ENCODE measurements at regions not wholly inside any gene's neighbourhood (a gene's known extent, or its start where the extent isn't known, plus 50 kb on each side); places are given as distances from the start of the nearest gene placed in this dataset.

DNA sequence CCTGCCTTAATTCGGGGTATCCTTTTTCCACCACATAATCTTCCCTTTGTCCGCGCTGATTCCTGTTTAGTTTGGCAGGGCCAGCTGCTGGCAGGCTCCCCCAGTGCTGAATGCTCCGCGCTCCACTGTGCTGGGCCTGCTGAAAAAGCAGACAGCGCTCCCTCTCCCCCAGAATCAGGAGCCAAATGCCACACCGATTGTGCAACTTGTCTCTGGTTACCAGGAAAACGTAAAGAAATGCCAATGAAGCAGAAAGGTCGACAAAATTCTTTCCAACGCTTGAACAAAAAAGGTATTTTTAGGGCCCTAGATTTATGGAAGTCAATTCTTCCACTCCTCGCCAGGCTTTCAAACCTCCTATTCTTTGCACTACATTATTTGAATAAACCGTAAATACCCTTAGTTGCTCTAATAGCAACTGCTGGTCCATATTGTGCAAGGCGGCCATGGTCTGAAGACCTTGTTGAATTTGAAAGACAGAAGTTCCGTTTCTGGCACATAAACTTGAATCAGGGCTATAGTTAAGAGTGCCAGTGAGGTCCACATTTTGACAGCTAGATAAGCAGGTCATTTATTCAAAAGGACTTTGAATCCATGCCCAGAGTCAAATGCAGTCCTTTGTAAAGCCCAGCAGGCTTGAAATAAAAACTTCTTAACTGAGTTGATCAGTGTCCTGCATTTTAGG lies 206.7 kb upstream of the RFC3 start:
- Histone ChIP-seq H3K9me3 (no peaks in the 10 kb centered on the region), H3K27ac (peak overlapping the region in 3 of 4 donors; percentile 58 to 65 (median 60)), H3K36me3 (no peaks in the 10 kb centered on the region), H3K4me3 (no peak overlapping the region), H3K4me1 (peaks cover 4 to 9% (median 4%) of the 10 kb centered on the region in 3 donors), H3K27me3 (no peaks in the 10 kb centered on the region)
- FAIRE-seq (no peak), DNase-seq (peak in 5 of 6 donors; percentile 23 to 55 (median 33)), ATAC-seq (peak; percentile 68 to 90 (median 86))
- intact Hi-C loops (cut with DNase I) = no loop called here
- 33 to 37% methylated on average over 14 of the region's 14 CpGs for WGBS, 2 donors
- TF ChIP-seq, protein P1, sequence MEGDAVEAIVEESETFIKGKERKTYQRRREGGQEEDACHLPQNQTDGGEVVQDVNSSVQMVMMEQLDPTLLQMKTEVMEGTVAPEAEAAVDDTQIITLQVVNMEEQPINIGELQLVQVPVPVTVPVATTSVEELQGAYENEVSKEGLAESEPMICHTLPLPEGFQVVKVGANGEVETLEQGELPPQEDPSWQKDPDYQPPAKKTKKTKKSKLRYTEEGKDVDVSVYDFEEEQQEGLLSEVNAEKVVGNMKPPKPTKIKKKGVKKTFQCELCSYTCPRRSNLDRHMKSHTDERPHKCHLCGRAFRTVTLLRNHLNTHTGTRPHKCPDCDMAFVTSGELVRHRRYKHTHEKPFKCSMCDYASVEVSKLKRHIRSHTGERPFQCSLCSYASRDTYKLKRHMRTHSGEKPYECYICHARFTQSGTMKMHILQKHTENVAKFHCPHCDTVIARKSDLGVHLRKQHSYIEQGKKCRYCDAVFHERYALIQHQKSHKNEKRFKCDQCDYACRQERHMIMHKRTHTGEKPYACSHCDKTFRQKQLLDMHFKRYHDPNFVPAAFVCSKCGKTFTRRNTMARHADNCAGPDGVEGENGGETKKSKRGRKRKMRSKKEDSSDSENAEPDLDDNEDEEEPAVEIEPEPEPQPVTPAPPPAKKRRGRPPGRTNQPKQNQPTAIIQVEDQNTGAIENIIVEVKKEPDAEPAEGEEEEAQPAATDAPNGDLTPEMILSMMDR (IDR thresholded peaks at IDR 0.05) = no peak

- FAIRE-seq (no peak), DNase-seq (no peak), ATAC-seq (no peak)
- Histone ChIP-seq H3K9me3 (no peaks in the 10 kb centered on the region), H3K4me1 (peaks cover 4 to 9% (median 4%) of the 10 kb centered on the region in 3 donors), H3K4me3 (no peak overlapping the region), H3K27ac (no peak overlapping the region), H3K27me3 (no peaks in the 10 kb centered on the region), H3K36me3 (no peaks in the 10 kb centered on the region)
- WGBS, 2 donors = 86 to 92% methylated on average over 4 of the region's 4 CpGs
- intact Hi-C loops (cut with DNase I) = no loop called here
- TF ChIP-seq, protein P1 (IDR thresholded peaks at IDR 0.05) = no peak
These were observed 205.0 kb upstream of the RFC3 start for GRCh38 chr13:33612641-33613638.

- no peak for ATAC-seq
- FAIRE-seq = no peak
- intact Hi-C loops (cut with DNase I) = no loop called here
These were observed 202.5 kb upstream of the RFC3 start for GRCh38 chr13:33615436-33615835.

GRCh38 chr13:33616130-33616529 lies 201.8 kb upstream of the RFC3 start:
- peaks cover 0 to 8% (median 0%) of the 10 kb centered on the region in 3 donors for H3K4me1 ChIP-seq
- H3K27ac ChIP-seq = no peak overlapping the region
- H3K36me3 ChIP-seq = no peaks in the 10 kb centered on the region
- H3K9me3 ChIP-seq = no peaks in the 10 kb centered on the region
- 95 to 98% methylated on average over 2 of the region's 2 CpGs for WGBS, 2 donors
- intact Hi-C loops (cut with DNase I) = no loop called here
- H3K4me3 ChIP-seq = no peak overlapping the region
- TF ChIP-seq, protein P1 (IDR thresholded peaks at IDR 0.05) = no peak
- no peaks in the 10 kb centered on the region for H3K27me3 ChIP-seq
- DNase-seq = no peak
- no peak for ATAC-seq
- FAIRE-seq = no peak

More at GRCh38 chr13:33615436-33615835, 202.5 kb upstream of the RFC3 start:
- Histone ChIP-seq H3K27ac (no peak overlapping the region), H3K9me3 (no peaks in the 10 kb centered on the region), H3K36me3 (no peaks in the 10 kb centered on the region), H3K4me1 (peaks cover 2 to 9% (median 4%) of the 10 kb centered on the region in 3 donors), H3K4me3 (no peak overlapping the region), H3K27me3 (no peaks in the 10 kb centered on the region)
- TF ChIP-seq, protein P1 (IDR thresholded peaks at IDR 0.05) = no peak
- 80 to 89% methylated on average over 2 of the region's 2 CpGs for WGBS, 2 donors
- no peak for DNase-seq

Measured in pancreas (tissue), 10 donors.